Parathyroid adenoma (tissue), 2 donors: ENCODE measurements at regions not wholly inside any gene's neighbourhood (a gene's known extent, or its start where the extent isn't known, plus 50 kb on each side); places are given as distances from the start of the nearest gene placed in this dataset.
"Not testable (repeated sequence)": the region's sequence is repeated elsewhere in the genome, so short reads cannot be mapped to it uniquely, and the experiment has no call there.

Source experiments
- H2AFZ ChIP-seq: fragments of 300-600 bp; sonication (generic); one replicate; pipeline ENCODE4 v1.7.0; 2017; ENCODE audit warnings: antibody characterized with exemption, mild to moderate bottlenecking
- H3K27ac ChIP-seq: fragments of 300-600 bp; sonication (generic); one replicate; pipeline ENCODE4 v1.7.0; 2017
- H3K27me3 ChIP-seq: fragments of 300-600 bp; sonication (generic); one replicate; pipeline ENCODE4 v1.7.0; 2017; ENCODE audit warnings: low read length; ENCODE audit not compliant: control insufficient read depth, insufficient read depth
- H3K36me3 ChIP-seq: fragments of 300-600 bp; sonication (generic); one replicate; pipeline ENCODE4 v1.7.0; 2017; ENCODE audit warnings: low read length; ENCODE audit not compliant: control insufficient read depth, insufficient read depth
- H3K4me1 ChIP-seq: fragments of 300-600 bp; sonication (generic); one replicate; pipeline ENCODE4 v1.7.0; 2017; ENCODE audit warnings: control low read depth
- H3K4me2 ChIP-seq: fragments of 300-600 bp; sonication (generic); one replicate; pipeline ENCODE4 v1.7.0; 2017; ENCODE audit warnings: low read length
- H3K4me3 ChIP-seq: fragments of 300-600 bp; sonication (generic); one replicate; pipeline ENCODE4 v1.7.0; 2017; ENCODE audit warnings: low read depth, low read length
- H3K79me2 ChIP-seq: fragments of 300-600 bp; sonication (generic); one replicate; pipeline ENCODE4 v1.7.0; 2017; ENCODE audit warnings: control low read depth
- H3K9ac ChIP-seq: fragments of 300-600 bp; sonication (generic); one replicate; pipeline ENCODE4 v1.7.0; 2017; ENCODE audit warnings: mild to moderate bottlenecking
- H3K9me3 ChIP-seq: fragments of 300-600 bp; sonication (generic); one replicate; pipeline ENCODE4 v1.7.0; 2017; ENCODE audit warnings: low read length; ENCODE audit not compliant: control insufficient read depth
- TF ChIP-seq, protein P1 (sequence below): fragments of 300-600 bp; sonication (generic); IDR thresholded peaks from one replicate; pipeline ENCODE4 v1.7.0; 2017; ENCODE audit warnings: antibody characterized with exemption, mild to moderate bottlenecking
- donor health status: primary hyperparathyroidism.

GRCh38 chr6:91193446-91193845 lies 606.6 kb upstream of the MAP3K7 start:
- TF ChIP-seq, protein P1, sequence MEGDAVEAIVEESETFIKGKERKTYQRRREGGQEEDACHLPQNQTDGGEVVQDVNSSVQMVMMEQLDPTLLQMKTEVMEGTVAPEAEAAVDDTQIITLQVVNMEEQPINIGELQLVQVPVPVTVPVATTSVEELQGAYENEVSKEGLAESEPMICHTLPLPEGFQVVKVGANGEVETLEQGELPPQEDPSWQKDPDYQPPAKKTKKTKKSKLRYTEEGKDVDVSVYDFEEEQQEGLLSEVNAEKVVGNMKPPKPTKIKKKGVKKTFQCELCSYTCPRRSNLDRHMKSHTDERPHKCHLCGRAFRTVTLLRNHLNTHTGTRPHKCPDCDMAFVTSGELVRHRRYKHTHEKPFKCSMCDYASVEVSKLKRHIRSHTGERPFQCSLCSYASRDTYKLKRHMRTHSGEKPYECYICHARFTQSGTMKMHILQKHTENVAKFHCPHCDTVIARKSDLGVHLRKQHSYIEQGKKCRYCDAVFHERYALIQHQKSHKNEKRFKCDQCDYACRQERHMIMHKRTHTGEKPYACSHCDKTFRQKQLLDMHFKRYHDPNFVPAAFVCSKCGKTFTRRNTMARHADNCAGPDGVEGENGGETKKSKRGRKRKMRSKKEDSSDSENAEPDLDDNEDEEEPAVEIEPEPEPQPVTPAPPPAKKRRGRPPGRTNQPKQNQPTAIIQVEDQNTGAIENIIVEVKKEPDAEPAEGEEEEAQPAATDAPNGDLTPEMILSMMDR, result no peak
- H3K36me3 ChIP-seq, result no peaks in the 10 kb centered on the region
- no peak overlapping the region for H3K4me3 ChIP-seq
- no peak overlapping the region for H3K4me2 ChIP-seq
- H3K27ac ChIP-seq, result no peak overlapping the region
- H3K9me3 ChIP-seq, result no peaks in the 10 kb centered on the region
- H3K9ac ChIP-seq, result no peak overlapping the region
- no peaks in the 10 kb centered on the region for H3K4me1 ChIP-seq
- H2AFZ ChIP-seq, result no peak overlapping the region
- H3K27me3 ChIP-seq, result no peaks in the 10 kb centered on the region
- no peaks in the 10 kb centered on the region for H3K79me2 ChIP-seq

DNA sequence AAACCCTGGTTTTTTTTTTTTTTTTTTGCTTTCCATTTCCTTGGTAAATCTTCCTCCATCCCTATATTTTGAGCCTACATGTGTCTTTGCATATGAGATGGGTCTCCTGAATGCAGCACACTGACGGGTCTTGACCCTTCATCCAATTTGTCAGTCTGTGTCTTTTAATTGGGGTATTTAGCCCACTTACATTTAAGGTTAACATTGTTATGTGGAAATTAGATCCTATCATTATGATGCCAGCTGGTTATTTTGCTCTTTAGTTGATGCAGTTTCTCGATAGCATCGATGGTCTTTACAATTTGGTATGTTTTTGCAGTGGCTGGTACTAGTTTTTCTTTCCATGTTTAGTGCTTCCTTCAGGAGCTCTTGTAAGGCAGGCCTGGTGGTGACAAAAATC lies 603.2 kb upstream of the MAP3K7 start:
- H3K4me2 ChIP-seq, H3K79me2 ChIP-seq, H3K36me3 ChIP-seq, H3K4me1 ChIP-seq, H3K9me3 ChIP-seq, H3K4me3 ChIP-seq, H3K27me3 ChIP-seq, H3K27ac ChIP-seq, H3K9ac ChIP-seq, H2AFZ ChIP-seq: not testable (repeated sequence)

- Histone ChIP-seq H3K9me3 (no peaks in the 10 kb centered on the region), H2AFZ (no peak overlapping the region), H3K79me2 (no peaks in the 10 kb centered on the region), H3K9ac (no peak overlapping the region), H3K27ac (no peak overlapping the region), H3K4me1 (no peaks in the 10 kb centered on the region), H3K4me3 (no peak overlapping the region), H3K4me2 (no peak overlapping the region), H3K27me3 (no peaks in the 10 kb centered on the region), H3K36me3 (no peaks in the 10 kb centered on the region)
- TF ChIP-seq, protein P1, result no peak
Measured at GRCh38 chr6:91185072-91185471, 598.2 kb upstream of the MAP3K7 start.

- Histone ChIP-seq H3K27ac (no peak overlapping the region), H3K36me3 (no peaks in the 10 kb centered on the region), H3K27me3 (no peaks in the 10 kb centered on the region), H3K9ac (no peak overlapping the region), H3K4me1 (no peaks in the 10 kb centered on the region), H3K4me3 (no peak overlapping the region), H3K79me2 (no peaks in the 10 kb centered on the region), H3K4me2 (no peak overlapping the region), H3K9me3 (no peaks in the 10 kb centered on the region), H2AFZ (no peak overlapping the region)
- TF ChIP-seq, protein P1, result no peak
Measured at GRCh38 chr6:91181416-91181815, 594.5 kb upstream of the MAP3K7 start.

- H3K36me3 ChIP-seq, result no peaks in the 10 kb centered on the region
- TF ChIP-seq, protein P1, result no peak
- H3K9me3 ChIP-seq, result no peaks in the 10 kb centered on the region
- no peak overlapping the region for H3K4me3 ChIP-seq
- H3K27ac ChIP-seq, result no peak overlapping the region
- H3K79me2 ChIP-seq, result no peaks in the 10 kb centered on the region
- no peaks in the 10 kb centered on the region for H3K27me3 ChIP-seq
- no peak overlapping the region for H3K4me2 ChIP-seq
- H2AFZ ChIP-seq, result no peak overlapping the region
- no peak overlapping the region for H3K9ac ChIP-seq
- no peaks in the 10 kb centered on the region for H3K4me1 ChIP-seq
Measured at GRCh38 chr6:91173651-91174050, 586.8 kb upstream of the MAP3K7 start.
